GM18868 (cell line): ENCODE measurements at regions not wholly inside any gene's neighbourhood (a gene's known extent, or its start where the extent isn't known, plus 50 kb on each side); places are given as distances from the start of the nearest gene placed in this dataset.
A peak's percentile ranks its signal among the peaks of the same experiment; 100 is the strongest.
"Not testable (repeated sequence)": the region's sequence is repeated elsewhere in the genome, so short reads cannot be mapped to it uniquely, and the experiment has no call there.

Source experiments
- ATAC-seq: cut with Tn5 transposase; IDR thresholded peaks from one replicate; pipeline ENCODE4 v1.9.1; 2021; ENCODE audit warnings: mild to moderate bottlenecking, moderate library complexity; ENCODE audit not compliant: unreplicated experiment

GRCh38 chr3:105118905-105119304 is 247.8 kb upstream of the ALCAM start:
- no peak for ATAC-seq

- no peak for ATAC-seq
Observed at GRCh38 chr3:105119801-105120340, 246.8 kb upstream of the ALCAM start.

DNA sequence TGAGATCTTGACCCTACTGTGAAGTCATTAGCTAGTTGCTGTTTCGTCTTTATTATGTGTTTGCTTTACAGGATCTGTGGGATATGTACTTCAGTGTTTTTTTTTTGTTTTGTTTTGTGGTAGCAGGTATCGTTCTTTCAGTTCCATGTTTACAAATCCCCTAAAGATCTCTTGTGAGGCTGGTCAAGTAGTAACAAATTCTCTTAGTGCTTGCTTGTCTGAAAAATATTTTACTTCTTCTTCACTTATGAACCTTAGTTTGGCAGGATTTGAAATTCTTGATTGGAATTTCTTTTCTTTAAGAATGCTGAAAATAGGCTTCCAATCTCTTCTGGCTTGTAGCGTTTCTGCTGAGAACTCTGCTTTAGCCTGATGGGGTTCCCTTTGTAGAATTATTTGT is 235.8 kb upstream of the ALCAM start:
- ATAC-seq: no peak

DNA sequence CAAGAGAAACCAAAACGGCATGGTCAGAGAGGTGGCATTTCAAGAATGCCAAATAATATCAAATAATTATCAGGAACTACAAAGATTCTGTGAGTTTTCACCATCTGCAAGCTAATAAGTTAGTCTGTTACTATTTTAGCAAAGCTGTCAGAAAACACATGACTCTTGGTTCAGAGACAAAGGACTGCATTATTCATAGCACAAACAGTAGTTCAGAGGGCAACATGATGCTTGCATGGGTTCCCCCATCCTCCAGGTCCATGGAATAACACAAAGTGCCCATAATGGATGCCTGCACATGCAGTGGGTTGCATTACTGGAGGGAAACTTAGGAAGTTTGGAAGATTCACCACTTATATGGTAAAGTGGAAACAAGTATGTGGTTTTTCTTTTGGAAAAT is 228.8 kb upstream of the ALCAM start:
- no peak for ATAC-seq

- ATAC-seq: peak; percentile 52
Observed at GRCh38 chr3:105139881-105140560, 226.7 kb upstream of the ALCAM start.

DNA sequence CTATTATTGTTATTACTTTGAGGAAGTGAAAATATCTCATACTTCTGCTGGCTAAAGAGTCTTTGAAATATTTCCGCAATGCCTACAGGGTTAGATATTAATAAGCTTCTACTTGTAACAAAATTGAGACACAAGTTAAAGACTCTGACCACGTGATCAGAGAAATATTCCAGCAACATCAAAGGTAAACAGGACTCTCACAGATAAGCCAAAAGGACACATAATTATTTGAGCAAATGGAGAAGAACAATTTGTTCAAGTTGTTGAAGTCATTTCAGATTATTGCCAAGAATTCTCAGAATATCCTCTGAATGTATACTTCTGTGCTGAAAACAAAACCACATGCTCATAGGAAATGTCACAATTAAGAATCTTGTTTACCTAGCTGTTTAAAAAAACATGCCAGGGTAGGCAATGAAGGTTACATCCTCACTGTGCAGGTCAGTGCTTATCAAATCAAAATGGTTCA is 225.8 kb upstream of the ALCAM start:
- ATAC-seq: no peak

DNA sequence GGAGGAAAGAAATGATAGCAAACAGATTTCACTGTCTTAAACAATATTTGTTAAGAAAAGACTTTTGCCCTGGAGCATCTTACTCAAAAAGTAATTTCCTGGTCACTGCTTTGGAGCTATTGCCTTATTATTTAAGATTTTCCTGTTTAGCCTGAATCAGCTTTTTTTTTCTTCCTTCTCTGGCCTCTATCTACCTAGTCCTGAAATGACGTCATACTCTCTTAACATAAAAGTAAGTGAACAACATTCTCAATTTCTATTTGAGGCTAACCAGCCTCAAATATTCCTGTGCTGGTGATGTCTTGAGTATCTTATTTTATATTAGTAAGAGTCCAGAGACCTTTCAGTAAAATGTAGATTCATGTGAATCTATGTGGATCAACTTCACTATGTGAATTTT is 221.9 kb upstream of the ALCAM start:
- no peak for ATAC-seq

DNA sequence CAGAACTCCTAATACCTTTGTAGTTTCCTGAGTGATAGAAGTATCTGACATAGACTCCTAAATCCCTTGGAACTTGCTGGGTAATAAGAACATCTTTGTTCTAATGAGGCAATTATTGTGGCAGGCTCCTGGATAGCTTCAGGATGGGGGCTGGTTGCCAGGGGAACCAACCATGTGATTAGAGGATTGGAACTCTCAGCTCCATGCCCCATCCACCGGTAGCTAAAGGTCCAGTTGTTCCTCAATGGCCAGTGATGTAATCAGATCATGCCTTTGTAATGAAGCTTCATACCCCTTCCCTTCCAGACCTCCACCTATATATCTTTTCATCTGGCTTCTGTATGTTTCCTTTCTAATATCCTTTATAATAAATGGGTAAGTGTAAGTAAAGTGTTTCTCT is 221.2 kb upstream of the ALCAM start:
- ATAC-seq: no peak

- not testable (repeated sequence) for ATAC-seq
Observed at GRCh38 chr3:105149197-105149596, 217.5 kb upstream of the ALCAM start.

GRCh38 chr3:105152987-105153386 is 213.7 kb upstream of the ALCAM start:
- no peak for ATAC-seq

DNA sequence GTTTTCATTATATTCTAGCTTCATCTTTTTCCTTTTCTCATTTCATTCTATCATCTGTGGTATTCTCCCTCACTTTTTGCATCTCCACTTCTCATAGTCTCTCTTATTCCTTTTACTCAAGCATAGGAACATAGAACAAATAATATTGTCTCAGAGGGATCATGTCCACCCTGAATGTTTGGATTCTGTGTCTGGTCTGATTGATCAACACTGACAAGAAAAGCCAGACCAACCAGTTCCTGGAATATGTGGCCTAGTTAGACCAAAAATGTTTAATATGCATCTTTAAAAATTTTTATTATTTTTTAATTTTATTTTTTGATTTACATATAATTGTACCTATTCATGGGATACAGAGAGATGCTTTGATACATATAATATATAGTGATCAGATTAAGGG is 212.0 kb upstream of the ALCAM start:
- ATAC-seq: no peak

DNA sequence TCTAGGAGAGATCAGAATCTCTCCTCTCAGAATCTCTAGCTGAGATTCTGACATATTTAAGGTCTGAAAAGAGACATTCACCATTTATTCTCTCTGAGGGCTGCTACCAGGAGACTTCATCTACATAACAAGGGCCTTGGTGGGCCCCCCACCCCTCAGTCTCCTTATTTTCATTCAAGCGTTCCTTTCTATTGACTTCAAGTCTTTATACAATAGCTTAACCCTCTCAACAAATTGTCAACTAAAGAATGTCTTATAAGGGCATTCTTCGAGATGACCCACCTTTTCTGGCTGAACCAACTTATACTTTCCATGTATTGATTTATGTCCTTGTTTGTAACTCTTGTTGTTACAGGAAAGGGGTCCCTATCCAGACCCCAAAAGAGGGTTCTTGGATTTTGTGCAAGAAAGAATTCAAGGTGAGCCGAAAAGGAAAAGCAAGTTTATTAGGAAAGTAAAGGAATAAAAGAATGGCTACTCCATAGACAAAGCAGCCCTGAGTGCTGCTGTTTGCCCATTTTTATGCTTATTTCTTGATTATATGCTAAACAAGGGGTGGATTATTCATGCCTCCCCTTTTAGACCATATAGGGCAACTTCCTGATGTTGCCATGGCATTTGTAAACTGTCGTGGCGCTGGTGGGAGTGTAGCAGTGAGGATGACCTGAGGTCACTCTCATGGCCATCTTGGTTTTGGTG is 209.5 kb upstream of the ALCAM start:
- ATAC-seq: no peak

DNA sequence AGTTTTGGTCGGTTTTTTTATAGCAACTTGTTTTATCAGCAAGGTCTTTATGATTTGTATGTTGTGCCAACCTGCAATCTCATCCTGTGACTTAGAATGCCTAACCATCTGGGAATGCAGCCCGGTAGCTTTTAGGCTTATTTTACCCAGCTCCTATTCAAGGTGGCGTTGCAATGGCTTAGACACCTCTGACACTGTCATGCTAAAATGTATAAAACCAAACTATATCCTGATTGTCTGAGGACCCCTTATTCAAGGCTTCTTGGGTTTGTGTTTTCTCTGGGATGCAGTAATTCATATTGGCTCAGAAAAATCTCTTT is 209.0 kb upstream of the ALCAM start:
- no peak for ATAC-seq

- no peak for ATAC-seq
Observed at GRCh38 chr3:105158286-105158685, 208.4 kb upstream of the ALCAM start.

GRCh38 chr3:105162448-105162847 is 204.3 kb upstream of the ALCAM start:
- peak; percentile 58 for ATAC-seq

- no peak for ATAC-seq
Observed at GRCh38 chr3:105166893-105167292, 199.8 kb upstream of the ALCAM start.

DNA sequence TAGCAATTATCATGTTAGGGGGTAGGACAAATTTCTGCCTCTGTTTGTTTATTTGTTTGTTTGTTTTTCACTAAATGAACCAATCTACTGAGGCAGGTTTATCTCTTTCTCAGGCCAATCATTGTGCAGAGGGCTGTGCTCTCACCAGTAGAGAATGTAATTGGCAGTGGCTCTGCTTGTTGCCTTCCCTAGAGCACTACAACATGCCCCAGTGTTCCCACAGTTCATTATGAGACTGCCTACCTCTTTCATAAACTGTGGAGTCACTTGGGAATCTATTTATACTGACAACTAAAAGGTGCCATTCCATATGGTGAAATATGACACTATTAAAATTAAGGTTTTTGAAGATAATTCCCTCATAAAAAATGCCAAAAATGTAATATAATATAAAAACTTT is 196.3 kb upstream of the ALCAM start:
- no peak for ATAC-seq

DNA sequence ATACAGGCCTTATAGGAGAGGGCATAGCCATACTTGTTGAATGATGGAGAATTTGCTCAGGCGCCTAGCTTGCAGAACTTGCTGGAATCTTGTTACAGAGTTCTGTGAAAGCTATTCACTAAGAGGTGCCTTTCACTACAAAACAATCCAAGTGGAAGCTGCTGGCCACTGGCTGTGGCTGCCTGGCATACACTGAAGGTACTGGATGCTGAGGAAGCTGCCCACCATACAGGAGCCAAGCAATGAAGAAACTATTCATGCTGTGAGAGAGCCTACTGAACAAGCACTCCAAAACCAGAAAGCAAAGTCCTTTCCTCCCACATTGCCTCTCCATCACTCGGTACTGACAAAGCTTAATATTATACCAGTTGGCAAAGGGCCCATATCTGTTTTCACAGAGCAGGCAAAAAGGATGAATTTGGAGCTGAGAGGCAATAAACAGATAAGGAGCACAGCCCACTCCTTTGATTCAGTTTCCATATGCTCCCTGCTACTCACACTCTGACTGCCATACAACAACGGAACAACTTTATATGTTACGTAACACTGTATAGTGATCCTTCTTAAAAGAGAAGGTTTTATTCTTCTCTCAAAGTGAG is 192.6 kb upstream of the ALCAM start:
- no peak for ATAC-seq

GRCh38 chr3:105177576-105177975 is 189.1 kb upstream of the ALCAM start:
- ATAC-seq: no peak

DNA sequence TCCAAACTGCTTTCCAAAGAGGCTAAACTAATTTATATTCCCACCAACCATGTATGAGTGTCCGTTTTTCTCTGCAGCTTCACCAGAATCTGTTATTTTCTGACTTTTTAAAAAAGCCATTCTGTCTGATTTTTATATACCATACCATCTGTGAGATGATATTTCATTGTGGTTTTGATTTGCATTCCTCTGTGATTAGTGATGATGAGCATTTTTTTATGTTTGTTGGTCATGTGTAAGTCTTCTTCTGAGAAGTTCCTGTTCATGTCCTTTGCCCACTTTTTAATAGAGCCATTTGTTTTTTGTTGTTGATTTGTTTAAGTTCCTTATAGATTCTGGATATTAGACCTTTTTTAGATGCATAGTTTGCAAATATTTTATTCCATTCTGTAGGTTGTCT is 179.4 kb upstream of the ALCAM start:
- no peak for ATAC-seq

- no peak for ATAC-seq
Observed at GRCh38 chr3:105195260-105195659, 171.4 kb upstream of the ALCAM start.

DNA sequence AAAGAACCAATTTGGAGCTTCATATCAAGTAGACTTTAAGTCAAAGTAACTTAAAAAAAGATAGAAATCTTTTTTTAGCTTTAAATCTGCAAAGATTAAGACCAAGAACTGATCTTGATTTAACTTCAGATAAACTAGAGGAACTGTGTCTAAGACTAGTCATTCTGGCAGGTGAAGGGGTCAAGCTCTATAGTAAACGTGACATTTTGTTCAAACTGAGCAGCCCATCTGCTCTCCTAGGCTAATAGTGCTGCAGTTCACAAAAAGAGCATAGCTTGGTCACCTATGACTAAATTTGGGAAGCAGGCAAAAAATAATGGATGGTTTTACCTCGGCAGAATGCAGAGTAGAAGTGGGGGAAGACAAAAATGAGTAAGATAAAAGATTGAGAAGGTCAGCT is 168.8 kb upstream of the ALCAM start:
- peak; percentile 76 for ATAC-seq
